Activated CD4-positive, CD25-positive, alpha-beta regulatory T cell (primary cell): ENCODE measurements at regions not wholly inside any gene's neighbourhood (a gene's known extent, or its start where the extent isn't known, plus 50 kb on each side); places are given as distances from the start of the nearest gene placed in this dataset.
"Not testable (repeated sequence)": the region's sequence is repeated elsewhere in the genome, so short reads cannot be mapped to it uniquely, and the experiment has no call there.

Experiments used
- DNase-seq, 4 experiments: peaks; one replicate each; lab custom pipeline; 2025; lab: John Stamatoyannopoulos, UW

- DNase-seq: no peak
These were observed 275.6 kb downstream of the CETN3 start for GRCh38 chr5:90133941-90134340.

GRCh38 chr5:90131383-90132133 is 278.0 kb downstream of the CETN3 start:
- no peak for DNase-seq

GRCh38 chr5:90128551-90128950 is 281.0 kb downstream of the CETN3 start:
- no peak for DNase-seq

GRCh38 chr5:90119531-90119971 is 290.0 kb downstream of the CETN3 start:
- no peak for DNase-seq

- DNase-seq: no peak
These were observed 292.6 kb downstream of the CETN3 start for GRCh38 chr5:90117005-90117404.

- DNase-seq: no peak
These were observed 296.4 kb downstream of the CETN3 start for GRCh38 chr5:90113108-90113507.

- DNase-seq: no peak
These were observed 297.4 kb downstream of the CETN3 start for GRCh38 chr5:90112033-90112692.

GRCh38 chr5:90111364-90112032 is 298.1 kb downstream of the CETN3 start:
- DNase-seq: no peak

- DNase-seq: no peak
These were observed 300.3 kb downstream of the CETN3 start for GRCh38 chr5:90109285-90109684.

GRCh38 chr5:90099099-90099498 is 310.5 kb downstream of the CETN3 start:
- no peak for DNase-seq

- no peak for DNase-seq
These were observed 312.5 kb downstream of the CETN3 start for GRCh38 chr5:90097082-90097477.

GRCh38 chr5:90096415-90097081 is 313.0 kb downstream of the CETN3 start:
- no peak for DNase-seq

GRCh38 chr5:90095292-90096060 is 314.1 kb downstream of the CETN3 start:
- no peak for DNase-seq

- DNase-seq: no peak
These were observed 315.6 kb downstream of the CETN3 start for GRCh38 chr5:90093751-90094485.

GRCh38 chr5:90092734-90093133 is 316.8 kb downstream of the CETN3 start:
- DNase-seq: no peak

GRCh38 chr5:90084342-90084741 is 325.2 kb downstream of the CETN3 start:
- DNase-seq: no peak

GRCh38 chr5:90073026-90073570 is 336.5 kb downstream of the CETN3 start:
- DNase-seq: not testable (repeated sequence)

GRCh38 chr5:90071656-90072055 is 337.9 kb downstream of the CETN3 start:
- no peak for DNase-seq

- no peak for DNase-seq
These were observed 338.5 kb downstream of the CETN3 start for GRCh38 chr5:90071066-90071465.

- DNase-seq: no peak
These were observed 342.6 kb downstream of the CETN3 start for GRCh38 chr5:90066920-90067319.
